ENCODE measurements at regions not wholly inside any gene's neighbourhood (a gene's known extent, or its start where the extent isn't known, plus 50 kb on each side); places are given as distances from the start of the nearest gene placed in this dataset.

DNA sequence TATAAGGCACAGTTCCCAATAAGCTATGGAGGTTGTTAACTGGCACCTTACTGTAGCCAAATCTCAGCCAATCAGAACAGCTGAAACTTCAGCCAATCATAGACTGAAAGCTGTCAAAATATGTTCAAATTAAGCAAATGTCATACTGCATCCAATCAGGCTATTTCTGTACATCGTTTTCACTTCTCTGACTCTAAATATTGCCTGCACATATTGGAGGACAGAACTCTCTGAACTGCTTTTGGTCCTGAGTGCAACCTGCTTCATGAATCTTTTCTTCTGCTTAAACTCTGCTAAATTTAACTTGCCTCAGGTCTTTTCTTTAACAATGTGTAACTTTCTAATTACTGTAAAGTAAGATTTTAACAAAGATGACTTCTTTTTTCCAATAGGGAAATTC lies 1198.9 kb upstream of the PCDH7 start:
- DNase-seq (ENCODE audit: low read depth, low spot score): no peak
- Histone ChIP-seq H3K4me3 (ENCODE audit: insufficient read length, low read depth) (no peak overlapping the region), H3K4me1 (ENCODE audit: insufficient read depth, insufficient read length) (no peaks in the 10 kb centered on the region), H3K9ac (ENCODE audit: insufficient read length, low read depth) (no peak overlapping the region), H3K27me3 (ENCODE audit: insufficient read depth, insufficient read length) (no peaks in the 10 kb centered on the region), H3K36me3 (ENCODE audit: insufficient read depth, insufficient read length, low read length) (no peaks in the 10 kb centered on the region), H3K9me3 (ENCODE audit: insufficient read depth, low read length) (no peaks in the 10 kb centered on the region)
- TF ChIP-seq YY1 (IDR thresholded peaks at IDR 0.05; ENCODE audit: insufficient read depth, insufficient read length) (no peak), SUZ12 (IDR thresholded peaks at IDR 0.05; ENCODE audit: extremely low read depth, insufficient read depth, insufficient read length) (no peak), ZNF274 (IDR thresholded peaks at IDR 0.05; ENCODE audit: low read depth, low read length) (no peak)

DNA sequence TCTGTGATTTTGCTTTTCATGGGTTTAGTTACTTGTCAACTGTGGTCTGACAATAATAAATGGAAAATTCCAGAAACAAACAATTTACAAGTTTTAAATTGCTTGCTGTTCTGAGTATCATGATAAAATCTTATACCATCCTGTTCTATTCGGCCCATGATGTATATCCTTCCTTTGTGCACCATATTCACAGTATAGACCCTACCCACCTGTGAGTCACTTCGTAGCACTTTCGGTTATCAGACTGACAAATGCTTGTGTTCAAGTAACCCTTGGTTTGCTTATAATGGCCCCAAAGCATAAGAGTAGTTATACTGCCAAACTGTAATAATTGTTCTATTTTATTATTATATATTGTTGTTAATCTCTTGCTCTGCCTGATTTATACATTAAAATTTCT lies 1183.4 kb upstream of the PCDH7 start:
- H3K9me3 ChIP-seq (ENCODE audit: insufficient read depth, low read length): peaks cover 4% of the 10 kb centered on the region; the same call in 1 of the 2 replicates
- no peaks in the 10 kb centered on the region for H3K36me3 ChIP-seq (ENCODE audit: insufficient read depth, insufficient read length, low read length)
- no peak overlapping the region for H3K9ac ChIP-seq (ENCODE audit: insufficient read length, low read depth)
- TF ChIP-seq SUZ12 (IDR thresholded peaks at IDR 0.05; ENCODE audit: extremely low read depth, insufficient read depth, insufficient read length): no peak
- TF ChIP-seq YY1 (IDR thresholded peaks at IDR 0.05; ENCODE audit: insufficient read depth, insufficient read length): no peak
- TF ChIP-seq ZNF274 (IDR thresholded peaks at IDR 0.05; ENCODE audit: low read depth, low read length): no peak
- no peaks in the 10 kb centered on the region for H3K4me1 ChIP-seq (ENCODE audit: insufficient read depth, insufficient read length)
- no peaks in the 10 kb centered on the region for H3K27me3 ChIP-seq (ENCODE audit: insufficient read depth, insufficient read length)
- H3K4me3 ChIP-seq (ENCODE audit: insufficient read length, low read depth): no peak overlapping the region
- DNase-seq (ENCODE audit: low read depth, low spot score): no peak

DNA sequence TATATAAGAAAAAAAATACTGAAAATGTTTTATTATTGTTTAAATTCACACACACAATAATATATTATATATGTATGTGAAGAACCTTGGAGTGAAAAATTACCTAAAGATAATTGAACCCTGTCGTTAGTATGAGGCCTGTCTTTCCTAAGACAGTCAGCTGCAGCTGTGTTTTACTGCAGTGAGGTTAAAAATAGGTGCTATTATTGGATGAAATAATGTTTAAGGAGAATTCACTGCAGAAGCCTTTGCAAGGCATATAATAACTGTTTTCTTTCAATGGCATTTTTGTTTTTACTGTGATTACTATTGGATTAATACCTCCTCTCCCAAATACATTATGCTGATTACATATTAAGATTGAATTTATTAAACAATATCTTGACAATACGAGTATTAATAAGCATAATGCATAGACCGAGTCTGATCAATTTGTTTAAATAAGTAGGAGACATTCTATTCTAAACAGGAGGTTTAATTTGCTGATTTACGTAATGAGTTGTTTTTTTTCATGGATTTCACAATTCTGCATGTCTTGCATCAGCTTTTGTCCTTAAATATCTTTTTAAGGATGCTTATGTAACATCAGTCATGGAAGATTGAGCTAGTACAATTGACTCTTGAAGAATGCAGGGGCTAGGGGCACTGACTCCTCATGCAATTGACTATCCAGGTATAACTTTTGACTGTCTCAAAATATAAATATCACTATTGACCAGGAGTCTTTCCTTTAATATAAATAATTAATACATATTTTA lies 1181.1 kb upstream of the PCDH7 start:
- H3K36me3 ChIP-seq (ENCODE audit: insufficient read depth, insufficient read length, low read length): no peaks in the 10 kb centered on the region
- TF ChIP-seq SUZ12 (IDR thresholded peaks at IDR 0.05; ENCODE audit: extremely low read depth, insufficient read depth, insufficient read length) (no peak), ZNF274 (IDR thresholded peaks at IDR 0.05; ENCODE audit: low read depth, low read length) (no peak), YY1 (IDR thresholded peaks at IDR 0.05; ENCODE audit: insufficient read depth, insufficient read length) (no peak)

DNA sequence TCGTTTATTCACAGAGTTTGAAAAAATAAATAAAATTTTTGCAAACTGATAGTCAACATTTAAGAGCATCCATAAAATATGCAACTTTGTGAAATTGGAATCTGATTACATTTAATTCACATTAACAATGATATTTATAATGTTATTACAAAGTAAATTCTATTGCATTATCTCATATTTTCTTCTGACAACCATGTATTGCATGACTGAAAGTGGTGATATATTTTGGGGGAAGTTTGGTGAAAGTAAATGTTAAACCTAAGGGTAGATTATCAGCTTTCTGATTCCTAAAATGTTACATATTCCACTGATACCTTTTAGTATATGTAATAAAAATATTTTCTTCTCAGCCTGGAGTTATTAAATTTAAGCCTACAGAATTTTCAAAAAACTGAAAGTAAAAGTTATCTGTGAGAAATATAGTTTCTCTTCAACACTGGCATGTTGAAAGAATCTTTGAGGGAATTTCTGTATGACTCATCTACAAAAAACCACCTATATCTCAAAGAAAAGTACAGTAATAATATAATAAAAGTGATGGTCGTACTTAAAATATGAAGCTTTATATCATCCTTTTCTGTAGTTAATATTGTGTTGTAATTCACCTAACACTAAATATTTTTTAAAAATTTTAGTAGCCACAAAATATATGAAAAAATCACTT lies 1179.6 kb upstream of the PCDH7 start:
- TF ChIP-seq SUZ12 (IDR thresholded peaks at IDR 0.05; ENCODE audit: extremely low read depth, insufficient read depth, insufficient read length) (no peak), YY1 (IDR thresholded peaks at IDR 0.05; ENCODE audit: insufficient read depth, insufficient read length) (no peak), ZNF274 (IDR thresholded peaks at IDR 0.05; ENCODE audit: low read depth, low read length) (no peak)
- no peaks in the 10 kb centered on the region for H3K36me3 ChIP-seq (ENCODE audit: insufficient read depth, insufficient read length, low read length)
- DNase-seq (ENCODE audit: low read depth, low spot score): no peak

More for the DNA sequence above, 1181.1 kb upstream of the PCDH7 start:
- DNase-seq (ENCODE audit: low read depth, low spot score): no peak
- Histone ChIP-seq H3K27me3 (ENCODE audit: insufficient read depth, insufficient read length) (no peaks in the 10 kb centered on the region), H3K9ac (ENCODE audit: insufficient read length, low read depth) (no peak overlapping the region), H3K9me3 (ENCODE audit: insufficient read depth, low read length) (peaks cover 17% of the 10 kb centered on the region; the same call in 1 of the 2 replicates), H3K4me1 (ENCODE audit: insufficient read depth, insufficient read length) (no peaks in the 10 kb centered on the region), H3K4me3 (ENCODE audit: insufficient read length, low read depth) (no peak overlapping the region)

DNA sequence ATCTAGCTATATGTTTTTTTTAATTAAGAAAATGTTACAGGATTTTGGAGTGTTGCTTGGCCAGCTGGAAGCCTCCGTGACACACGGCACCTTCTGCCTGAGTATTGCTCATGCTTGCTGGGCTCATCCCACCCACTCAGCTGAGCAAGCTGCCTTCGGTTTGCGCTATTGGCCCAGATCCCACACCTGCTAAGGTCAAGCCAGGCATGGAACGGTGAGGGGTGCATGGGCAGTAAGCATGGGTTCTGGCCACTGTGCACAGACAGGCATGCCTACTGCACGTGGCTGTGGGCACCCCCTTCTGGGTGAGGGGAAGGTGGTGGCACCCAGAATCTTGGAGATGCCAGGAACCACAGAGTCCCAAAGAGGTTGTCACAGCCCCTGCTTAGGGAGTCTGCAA lies 1178.4 kb upstream of the PCDH7 start:
- H3K36me3 ChIP-seq (ENCODE audit: insufficient read depth, insufficient read length, low read length): no peaks in the 10 kb centered on the region
- no peaks in the 10 kb centered on the region for H3K27me3 ChIP-seq (ENCODE audit: insufficient read depth, insufficient read length)
- TF ChIP-seq ZNF274 (IDR thresholded peaks at IDR 0.05; ENCODE audit: low read depth, low read length) (no peak), YY1 (IDR thresholded peaks at IDR 0.05; ENCODE audit: insufficient read depth, insufficient read length) (no peak), SUZ12 (IDR thresholded peaks at IDR 0.05; ENCODE audit: extremely low read depth, insufficient read depth, insufficient read length) (no peak)
- DNase-seq (ENCODE audit: low read depth, low spot score): no peak
- no peak overlapping the region for H3K9ac ChIP-seq (ENCODE audit: insufficient read length, low read depth)
- H3K4me1 ChIP-seq (ENCODE audit: insufficient read depth, insufficient read length): no peaks in the 10 kb centered on the region
- no peak overlapping the region for H3K4me3 ChIP-seq (ENCODE audit: insufficient read length, low read depth)
- H3K9me3 ChIP-seq (ENCODE audit: insufficient read depth, low read length): peaks cover 19% of the 10 kb centered on the region; the same call in 1 of the 2 replicates

More for the DNA sequence above, 1179.6 kb upstream of the PCDH7 start:
- H3K4me3 ChIP-seq (ENCODE audit: insufficient read length, low read depth): no peak overlapping the region
- no peaks in the 10 kb centered on the region for H3K4me1 ChIP-seq (ENCODE audit: insufficient read depth, insufficient read length)
- H3K27me3 ChIP-seq (ENCODE audit: insufficient read depth, insufficient read length): no peaks in the 10 kb centered on the region
- H3K9ac ChIP-seq (ENCODE audit: insufficient read length, low read depth): no peak overlapping the region
- H3K9me3 ChIP-seq (ENCODE audit: insufficient read depth, low read length): peaks cover 17% of the 10 kb centered on the region; the same call in 1 of the 2 replicates

DNA sequence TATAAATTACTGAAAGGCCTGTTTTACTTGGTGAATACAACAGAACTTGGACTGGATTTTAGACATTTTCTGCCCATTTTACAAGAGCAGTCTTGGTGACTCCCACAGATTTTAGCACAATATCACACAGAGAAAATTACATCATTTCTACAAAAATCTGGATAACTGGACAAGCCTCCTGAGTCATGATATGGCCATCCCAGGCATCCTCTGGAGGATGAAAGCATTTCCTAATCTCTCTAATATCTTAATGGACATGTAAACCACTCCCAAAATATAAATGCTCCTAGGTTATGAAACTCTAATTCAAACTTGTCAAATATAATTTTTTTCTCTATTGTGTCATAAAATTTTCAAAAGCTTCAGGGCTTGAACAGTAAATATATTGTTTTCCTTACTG lies 1170.8 kb upstream of the PCDH7 start:
- Histone ChIP-seq H3K9ac (ENCODE audit: insufficient read length, low read depth) (no peak overlapping the region), H3K4me3 (ENCODE audit: insufficient read length, low read depth) (no peak overlapping the region), H3K9me3 (ENCODE audit: insufficient read depth, low read length) (peaks cover 9% of the 10 kb centered on the region; the same call in 1 of the 2 replicates), H3K4me1 (ENCODE audit: insufficient read depth, insufficient read length) (no peaks in the 10 kb centered on the region), H3K36me3 (ENCODE audit: insufficient read depth, insufficient read length, low read length) (no peaks in the 10 kb centered on the region), H3K27me3 (ENCODE audit: insufficient read depth, insufficient read length) (no peaks in the 10 kb centered on the region)
- TF ChIP-seq YY1 (IDR thresholded peaks at IDR 0.05; ENCODE audit: insufficient read depth, insufficient read length): no peak
- TF ChIP-seq SUZ12 (IDR thresholded peaks at IDR 0.05; ENCODE audit: extremely low read depth, insufficient read depth, insufficient read length): no peak
- TF ChIP-seq ZNF274 (IDR thresholded peaks at IDR 0.05; ENCODE audit: low read depth, low read length): no peak
- DNase-seq (ENCODE audit: low read depth, low spot score): no peak

DNA sequence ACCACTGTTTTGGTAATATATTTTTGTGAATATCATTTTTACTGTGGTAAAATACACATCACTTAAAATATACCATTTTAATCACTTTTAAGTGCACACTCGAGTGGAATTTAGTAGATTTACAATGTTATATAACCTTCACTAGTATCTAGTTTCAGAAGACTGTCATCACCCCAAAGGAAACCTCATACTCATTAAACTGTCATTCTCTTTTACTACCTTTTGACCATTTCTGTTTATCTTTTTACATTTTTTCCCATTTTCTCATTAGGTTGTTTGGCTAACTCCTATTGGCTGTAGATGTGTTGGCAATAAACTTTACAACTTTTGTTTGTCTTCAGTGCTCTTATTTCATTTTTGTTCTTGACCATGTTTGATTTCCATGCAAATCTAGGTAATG lies 1168.3 kb upstream of the PCDH7 start:
- Histone ChIP-seq H3K9ac (ENCODE audit: insufficient read length, low read depth) (no peak overlapping the region), H3K9me3 (ENCODE audit: insufficient read depth, low read length) (peaks cover 6% of the 10 kb centered on the region; the same call in 1 of the 2 replicates), H3K4me1 (ENCODE audit: insufficient read depth, insufficient read length) (no peaks in the 10 kb centered on the region), H3K36me3 (ENCODE audit: insufficient read depth, insufficient read length, low read length) (no peaks in the 10 kb centered on the region), H3K4me3 (ENCODE audit: insufficient read length, low read depth) (no peak overlapping the region), H3K27me3 (ENCODE audit: insufficient read depth, insufficient read length) (no peaks in the 10 kb centered on the region)
- no peak for TF ChIP-seq ZNF274 (IDR thresholded peaks at IDR 0.05; ENCODE audit: low read depth, low read length)
- TF ChIP-seq SUZ12 (IDR thresholded peaks at IDR 0.05; ENCODE audit: extremely low read depth, insufficient read depth, insufficient read length): no peak
- TF ChIP-seq YY1 (IDR thresholded peaks at IDR 0.05; ENCODE audit: insufficient read depth, insufficient read length): no peak
- no peak for DNase-seq (ENCODE audit: low read depth, low spot score)
